GM23338 (cell line): ENCODE measurements at regions not wholly inside any gene's neighbourhood (a gene's known extent, or its start where the extent isn't known, plus 50 kb on each side); places are given as distances from the start of the nearest gene placed in this dataset.

Experiments used
- CREB1 ChIP-seq: fragments of 250-450 bp; sonication (Bioruptor Pico); IDR thresholded peaks from 2 replicates; pipeline ENCODE4 v1.5.0; 2020; ENCODE audit warnings: low read depth, mild to moderate bottlenecking, moderate library complexity
- EZH2 ChIP-seq: fragments of 200-600 bp; sonication (generic); IDR thresholded peaks from one replicate; pipeline ENCODE4 v1.8.0; 2017; ENCODE audit warnings: antibody characterized with exemption, mild to moderate bottlenecking, low read depth; ENCODE audit not compliant: unreplicated experiment
- EZH2phosphoT487 ChIP-seq: fragments of 200-600 bp; sonication (generic); IDR thresholded peaks from one replicate; pipeline ENCODE4 v1.8.1; 2018; ENCODE audit warnings: antibody characterized with exemption; ENCODE audit not compliant: unreplicated experiment
- JUNB ChIP-seq: IDR thresholded peaks from one replicate; pipeline ENCODE4 v1.6.1; 2016; ENCODE audit warnings: antibody characterized with exemption; ENCODE audit not compliant: unreplicated experiment
- NANOG ChIP-seq: IDR thresholded peaks from 2 replicates; pipeline ENCODE4 v1.6.1; 2016; ENCODE audit warnings: antibody characterized with exemption, borderline replicate concordance
- POLR2AphosphoS5 ChIP-seq: IDR thresholded peaks from 2 replicates; pipeline ENCODE4 v1.6.1; 2016; ENCODE audit warnings: antibody characterized with exemption, low read depth
- STAT1 ChIP-seq: IDR thresholded peaks from one replicate; pipeline ENCODE4 v1.6.1; 2016; ENCODE audit warnings: antibody characterized with exemption; ENCODE audit not compliant: unreplicated experiment
- ZNF114 ChIP-seq: fragments of 250-450 bp; sonication (Bioruptor Pico); IDR thresholded peaks from 2 replicates; pipeline ENCODE4 v1.5.0; 2020; ENCODE audit warnings: mild to moderate bottlenecking, moderate library complexity
- ZNF331 ChIP-seq: fragments of 250-450 bp; sonication (Bioruptor Pico); IDR thresholded peaks from 2 replicates; pipeline ENCODE4 v1.5.0; 2020; ENCODE audit warnings: low read depth, mild to moderate bottlenecking, moderate library complexity
- TF ChIP-seq, protein P1 (sequence below), 2 experiments: fragments of 200-600 bp in 1 of 2; sonication (generic) in 1 of 2; conservative IDR thresholded peaks; 2 replicates each; pipeline versions ENCODE4 v1.5.1 to v1.6.1; 2016 to 2017; ENCODE audit warnings: antibody characterized with exemption in 2 of 2, low read depth in 2 of 2, mild to moderate bottlenecking in 2 of 2, moderate library complexity in 1 of 2
- TF ChIP-seq, protein P2 (sequence below): IDR thresholded peaks from one replicate; pipeline ENCODE4 v1.6.1; 2018; ENCODE audit warnings: antibody characterized with exemption; ENCODE audit not compliant: unreplicated experiment
- TF ChIP-seq, protein P3 (sequence below): IDR thresholded peaks from 2 replicates; pipeline ENCODE4 v1.6.1; 2016; ENCODE audit warnings: antibody characterized with exemption
- TF ChIP-seq, protein P4 (sequence below): fragments of 250-450 bp; sonication (Bioruptor Pico); IDR thresholded peaks from 2 replicates; pipeline ENCODE4 v1.5.0; 2020; ENCODE audit warnings: mild to moderate bottlenecking, moderate library complexity

DNA sequence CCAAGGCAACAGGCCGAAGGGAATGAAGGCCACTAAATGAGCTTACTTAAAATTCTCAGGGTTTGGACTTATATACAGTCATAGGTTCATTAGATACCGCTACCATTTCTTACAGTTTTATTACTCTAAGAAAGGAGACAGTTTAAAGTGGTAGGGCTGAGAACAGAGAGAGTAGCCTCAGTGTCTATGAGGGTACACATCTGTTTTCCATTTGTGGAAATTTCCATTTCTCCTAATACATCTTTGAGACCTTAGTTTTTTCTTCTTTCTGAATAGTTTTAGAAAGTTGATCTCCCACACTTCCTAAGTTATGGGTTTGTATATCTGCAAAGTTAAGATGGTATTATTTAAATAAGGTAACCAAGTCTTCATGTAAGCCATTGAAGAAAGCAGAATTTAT, 1279.1 kb downstream of the NCAM2 start:
- TF ChIP-seq, protein P1, sequence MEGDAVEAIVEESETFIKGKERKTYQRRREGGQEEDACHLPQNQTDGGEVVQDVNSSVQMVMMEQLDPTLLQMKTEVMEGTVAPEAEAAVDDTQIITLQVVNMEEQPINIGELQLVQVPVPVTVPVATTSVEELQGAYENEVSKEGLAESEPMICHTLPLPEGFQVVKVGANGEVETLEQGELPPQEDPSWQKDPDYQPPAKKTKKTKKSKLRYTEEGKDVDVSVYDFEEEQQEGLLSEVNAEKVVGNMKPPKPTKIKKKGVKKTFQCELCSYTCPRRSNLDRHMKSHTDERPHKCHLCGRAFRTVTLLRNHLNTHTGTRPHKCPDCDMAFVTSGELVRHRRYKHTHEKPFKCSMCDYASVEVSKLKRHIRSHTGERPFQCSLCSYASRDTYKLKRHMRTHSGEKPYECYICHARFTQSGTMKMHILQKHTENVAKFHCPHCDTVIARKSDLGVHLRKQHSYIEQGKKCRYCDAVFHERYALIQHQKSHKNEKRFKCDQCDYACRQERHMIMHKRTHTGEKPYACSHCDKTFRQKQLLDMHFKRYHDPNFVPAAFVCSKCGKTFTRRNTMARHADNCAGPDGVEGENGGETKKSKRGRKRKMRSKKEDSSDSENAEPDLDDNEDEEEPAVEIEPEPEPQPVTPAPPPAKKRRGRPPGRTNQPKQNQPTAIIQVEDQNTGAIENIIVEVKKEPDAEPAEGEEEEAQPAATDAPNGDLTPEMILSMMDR (conservative IDR thresholded peaks at IDR 0.05; ENCODE audit: low read depth in 2 of 2) = no peak
- TF ChIP-seq, protein P2, sequence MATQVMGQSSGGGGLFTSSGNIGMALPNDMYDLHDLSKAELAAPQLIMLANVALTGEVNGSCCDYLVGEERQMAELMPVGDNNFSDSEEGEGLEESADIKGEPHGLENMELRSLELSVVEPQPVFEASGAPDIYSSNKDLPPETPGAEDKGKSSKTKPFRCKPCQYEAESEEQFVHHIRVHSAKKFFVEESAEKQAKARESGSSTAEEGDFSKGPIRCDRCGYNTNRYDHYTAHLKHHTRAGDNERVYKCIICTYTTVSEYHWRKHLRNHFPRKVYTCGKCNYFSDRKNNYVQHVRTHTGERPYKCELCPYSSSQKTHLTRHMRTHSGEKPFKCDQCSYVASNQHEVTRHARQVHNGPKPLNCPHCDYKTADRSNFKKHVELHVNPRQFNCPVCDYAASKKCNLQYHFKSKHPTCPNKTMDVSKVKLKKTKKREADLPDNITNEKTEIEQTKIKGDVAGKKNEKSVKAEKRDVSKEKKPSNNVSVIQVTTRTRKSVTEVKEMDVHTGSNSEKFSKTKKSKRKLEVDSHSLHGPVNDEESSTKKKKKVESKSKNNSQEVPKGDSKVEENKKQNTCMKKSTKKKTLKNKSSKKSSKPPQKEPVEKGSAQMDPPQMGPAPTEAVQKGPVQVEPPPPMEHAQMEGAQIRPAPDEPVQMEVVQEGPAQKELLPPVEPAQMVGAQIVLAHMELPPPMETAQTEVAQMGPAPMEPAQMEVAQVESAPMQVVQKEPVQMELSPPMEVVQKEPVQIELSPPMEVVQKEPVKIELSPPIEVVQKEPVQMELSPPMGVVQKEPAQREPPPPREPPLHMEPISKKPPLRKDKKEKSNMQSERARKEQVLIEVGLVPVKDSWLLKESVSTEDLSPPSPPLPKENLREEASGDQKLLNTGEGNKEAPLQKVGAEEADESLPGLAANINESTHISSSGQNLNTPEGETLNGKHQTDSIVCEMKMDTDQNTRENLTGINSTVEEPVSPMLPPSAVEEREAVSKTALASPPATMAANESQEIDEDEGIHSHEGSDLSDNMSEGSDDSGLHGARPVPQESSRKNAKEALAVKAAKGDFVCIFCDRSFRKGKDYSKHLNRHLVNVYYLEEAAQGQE = no peak
- no peak for TF ChIP-seq ZNF114
- no peak for TF ChIP-seq EZH2
- no peak for TF ChIP-seq POLR2AphosphoS5
- no peak for TF ChIP-seq EZH2phosphoT487
- TF ChIP-seq, protein P3, sequence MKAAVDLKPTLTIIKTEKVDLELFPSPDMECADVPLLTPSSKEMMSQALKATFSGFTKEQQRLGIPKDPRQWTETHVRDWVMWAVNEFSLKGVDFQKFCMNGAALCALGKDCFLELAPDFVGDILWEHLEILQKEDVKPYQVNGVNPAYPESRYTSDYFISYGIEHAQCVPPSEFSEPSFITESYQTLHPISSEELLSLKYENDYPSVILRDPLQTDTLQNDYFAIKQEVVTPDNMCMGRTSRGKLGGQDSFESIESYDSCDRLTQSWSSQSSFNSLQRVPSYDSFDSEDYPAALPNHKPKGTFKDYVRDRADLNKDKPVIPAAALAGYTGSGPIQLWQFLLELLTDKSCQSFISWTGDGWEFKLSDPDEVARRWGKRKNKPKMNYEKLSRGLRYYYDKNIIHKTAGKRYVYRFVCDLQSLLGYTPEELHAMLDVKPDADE = no peak
- TF ChIP-seq JUNB = no peak
- TF ChIP-seq ZNF331 (CRISPR knock-in tag) = no peak
- no peak for TF ChIP-seq STAT1
- TF ChIP-seq CREB1 (CRISPR knock-in tag) = no peak
- TF ChIP-seq NANOG = no peak
- TF ChIP-seq, protein P4, sequence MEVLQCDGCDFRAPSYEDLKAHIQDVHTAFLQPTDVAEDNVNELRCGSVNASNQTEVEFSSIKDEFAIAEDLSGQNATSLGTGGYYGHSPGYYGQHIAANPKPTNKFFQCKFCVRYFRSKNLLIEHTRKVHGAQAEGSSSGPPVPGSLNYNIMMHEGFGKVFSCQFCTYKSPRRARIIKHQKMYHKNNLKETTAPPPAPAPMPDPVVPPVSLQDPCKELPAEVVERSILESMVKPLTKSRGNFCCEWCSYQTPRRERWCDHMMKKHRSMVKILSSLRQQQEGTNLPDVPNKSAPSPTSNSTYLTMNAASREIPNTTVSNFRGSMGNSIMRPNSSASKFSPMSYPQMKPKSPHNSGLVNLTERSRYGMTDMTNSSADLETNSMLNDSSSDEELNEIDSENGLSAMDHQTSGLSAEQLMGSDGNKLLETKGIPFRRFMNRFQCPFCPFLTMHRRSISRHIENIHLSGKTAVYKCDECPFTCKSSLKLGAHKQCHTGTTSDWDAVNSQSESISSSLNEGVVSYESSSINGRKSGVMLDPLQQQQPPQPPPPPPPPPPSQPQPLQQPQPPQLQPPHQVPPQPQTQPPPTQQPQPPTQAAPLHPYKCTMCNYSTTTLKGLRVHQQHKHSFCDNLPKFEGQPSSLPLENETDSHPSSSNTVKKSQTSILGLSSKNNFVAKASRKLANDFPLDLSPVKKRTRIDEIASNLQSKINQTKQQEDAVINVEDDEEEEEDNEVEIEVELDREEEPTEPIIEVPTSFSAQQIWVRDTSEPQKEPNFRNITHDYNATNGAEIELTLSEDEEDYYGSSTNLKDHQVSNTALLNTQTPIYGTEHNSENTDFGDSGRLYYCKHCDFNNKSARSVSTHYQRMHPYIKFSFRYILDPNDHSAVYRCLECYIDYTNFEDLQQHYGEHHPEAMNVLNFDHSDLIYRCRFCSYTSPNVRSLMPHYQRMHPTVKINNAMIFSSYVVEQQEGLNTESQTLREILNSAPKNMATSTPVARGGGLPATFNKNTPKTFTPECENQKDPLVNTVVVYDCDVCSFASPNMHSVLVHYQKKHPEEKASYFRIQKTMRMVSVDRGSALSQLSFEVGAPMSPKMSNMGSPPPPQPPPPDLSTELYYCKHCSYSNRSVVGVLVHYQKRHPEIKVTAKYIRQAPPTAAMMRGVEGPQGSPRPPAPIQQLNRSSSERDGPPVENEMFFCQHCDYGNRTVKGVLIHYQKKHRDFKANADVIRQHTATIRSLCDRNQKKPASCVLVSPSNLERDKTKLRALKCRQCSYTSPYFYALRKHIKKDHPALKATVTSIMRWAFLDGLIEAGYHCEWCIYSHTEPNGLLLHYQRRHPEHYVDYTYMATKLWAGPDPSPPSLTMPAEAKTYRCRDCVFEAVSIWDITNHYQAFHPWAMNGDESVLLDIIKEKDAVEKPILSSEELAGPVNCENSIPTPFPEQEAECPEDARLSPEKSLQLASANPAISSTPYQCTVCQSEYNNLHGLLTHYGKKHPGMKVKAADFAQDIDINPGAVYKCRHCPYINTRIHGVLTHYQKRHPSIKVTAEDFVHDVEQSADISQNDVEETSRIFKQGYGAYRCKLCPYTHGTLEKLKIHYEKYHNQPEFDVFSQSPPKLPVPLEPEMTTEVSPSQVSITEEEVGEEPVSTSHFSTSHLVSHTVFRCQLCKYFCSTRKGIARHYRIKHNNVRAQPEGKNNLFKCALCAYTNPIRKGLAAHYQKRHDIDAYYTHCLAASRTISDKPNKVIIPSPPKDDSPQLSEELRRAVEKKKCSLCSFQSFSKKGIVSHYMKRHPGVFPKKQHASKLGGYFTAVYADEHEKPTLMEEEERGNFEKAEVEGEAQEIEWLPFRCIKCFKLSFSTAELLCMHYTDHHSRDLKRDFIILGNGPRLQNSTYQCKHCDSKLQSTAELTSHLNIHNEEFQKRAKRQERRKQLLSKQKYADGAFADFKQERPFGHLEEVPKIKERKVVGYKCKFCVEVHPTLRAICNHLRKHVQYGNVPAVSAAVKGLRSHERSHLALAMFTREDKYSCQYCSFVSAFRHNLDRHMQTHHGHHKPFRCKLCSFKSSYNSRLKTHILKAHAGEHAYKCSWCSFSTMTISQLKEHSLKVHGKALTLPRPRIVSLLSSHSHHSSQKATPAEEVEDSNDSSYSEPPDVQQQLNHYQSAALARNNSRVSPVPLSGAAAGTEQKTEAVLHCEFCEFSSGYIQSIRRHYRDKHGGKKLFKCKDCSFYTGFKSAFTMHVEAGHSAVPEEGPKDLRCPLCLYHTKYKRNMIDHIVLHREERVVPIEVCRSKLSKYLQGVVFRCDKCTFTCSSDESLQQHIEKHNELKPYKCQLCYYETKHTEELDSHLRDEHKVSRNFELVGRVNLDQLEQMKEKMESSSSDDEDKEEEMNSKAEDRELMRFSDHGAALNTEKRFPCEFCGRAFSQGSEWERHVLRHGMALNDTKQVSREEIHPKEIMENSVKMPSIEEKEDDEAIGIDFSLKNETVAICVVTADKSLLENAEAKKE (CRISPR knock-in tag) = no peak
